Mesendoderm (in vitro differentiated cells): ENCODE measurements at regions not wholly inside any gene's neighbourhood (a gene's known extent, or its start where the extent isn't known, plus 50 kb on each side); places are given as distances from the start of the nearest gene placed in this dataset.

Source experiments
- DNase-seq: peaks from one replicate; pipeline ENCODE4 v3.0.0; 2013
- H2AK5ac ChIP-seq: 2 replicates; pipeline ENCODE4 v1.6.1; 2013; ENCODE audit warnings: low read length, inconsistent platforms
- H2BK120ac ChIP-seq: 2 replicates; pipeline ENCODE4 v1.6.1; 2013; ENCODE audit warnings: low read depth, mild to moderate bottlenecking, low read length, moderate library complexity, mixed read lengths
- H2BK15ac ChIP-seq: replicated peaks from 2 replicates; pipeline ENCODE4 v1.6.1; 2013; ENCODE audit warnings: low read depth, mild to moderate bottlenecking, moderate library complexity
- H2BK5ac ChIP-seq: 2 replicates; pipeline ENCODE4 v1.6.1; 2013; ENCODE audit warnings: low read length, inconsistent platforms
- H3K18ac ChIP-seq: 2 replicates; pipeline ENCODE4 v1.6.1; 2013; ENCODE audit warnings: mild to moderate bottlenecking, low read length, mixed read lengths
- H3K23ac ChIP-seq: one replicate; pipeline ENCODE4 v1.6.1; 2013; ENCODE audit warnings: low read length
- H3K27ac ChIP-seq: 2 replicates; pipeline ENCODE4 v1.5.1; 2013; ENCODE audit warnings: low read depth, mild to moderate bottlenecking, inconsistent platforms, low read length, moderate library complexity
- H3K27me3 ChIP-seq: 2 replicates; pipeline ENCODE4 v1.6.1; 2013; ENCODE audit warnings: low read length, control low read depth, mild to moderate bottlenecking, inconsistent platforms; ENCODE audit not compliant: insufficient read depth, poor library complexity
- H3K36me3 ChIP-seq: 2 replicates; pipeline ENCODE4 v1.6.1; 2013; ENCODE audit warnings: low read length, inconsistent platforms; ENCODE audit not compliant: control insufficient read depth, insufficient read depth
- H3K4ac ChIP-seq: one replicate; pipeline ENCODE4 v1.6.1; 2013; ENCODE audit warnings: low read depth, mild to moderate bottlenecking, low read length, moderate library complexity
- H3K4me1 ChIP-seq: 2 replicates; pipeline ENCODE4 v1.6.1; 2013; ENCODE audit warnings: low read depth, low read length, inconsistent platforms; ENCODE audit not compliant: control insufficient read depth
- H3K4me2 ChIP-seq: 2 replicates; pipeline ENCODE4 v1.6.1; 2013; ENCODE audit warnings: low read length
- H3K4me3 ChIP-seq: 2 replicates; pipeline ENCODE4 v1.5.1; 2013; ENCODE audit warnings: mild to moderate bottlenecking, low read length
- H3K56ac ChIP-seq: one replicate; pipeline ENCODE4 v1.6.1; 2013; ENCODE audit warnings: low read length
- H3K79me1 ChIP-seq: 2 replicates; pipeline ENCODE4 v1.6.1; 2013; ENCODE audit warnings: low read length, inconsistent platforms
- H3K79me2 ChIP-seq: 2 replicates; pipeline ENCODE4 v1.6.1; 2013; ENCODE audit warnings: mild to moderate bottlenecking, low read length; ENCODE audit not compliant: control insufficient read depth, insufficient read depth
- H3K9ac ChIP-seq: 2 replicates; pipeline ENCODE4 v1.6.1; 2013; ENCODE audit warnings: low read length, inconsistent platforms
- H4K5ac ChIP-seq: one replicate; pipeline ENCODE4 v1.6.1; 2013; ENCODE audit warnings: low read length
- H4K8ac ChIP-seq: one replicate; pipeline ENCODE4 v1.6.1; 2013; ENCODE audit warnings: low read depth, mild to moderate bottlenecking, control low read depth, low read length, moderate library complexity
- WGBS: extraction: QIAGEN DNeasy Blood & Tissue Kit; methylation state at CpG from one replicate; pipeline ENCODE4 v1.1.7; 2013; ENCODE audit warnings: low lambda C conversion rate, missing lambda C conversion rate; ENCODE audit not compliant: insufficient coverage; ENCODE audit errors: extremely low coverage; 5-methylcytosine and 5-hydroxymethylcytosine counted together

GRCh38 chr15:70501849-70502248, 261.5 kb downstream of the UACA start:
- Histone ChIP-seq H2BK120ac (no peak overlapping the region), H3K4ac (no peak overlapping the region), H3K18ac (no peak overlapping the region), H3K4me3 (no peak overlapping the region), H3K36me3 (no peaks in the 10 kb centered on the region), H3K4me1 (peaks cover 24% of the 10 kb centered on the region), H3K79me2 (no peaks in the 10 kb centered on the region), H3K79me1 (no peaks in the 10 kb centered on the region), H3K27ac (no peak overlapping the region), H3K27me3 (no peaks in the 10 kb centered on the region), H3K9ac (no peak overlapping the region), H4K8ac (no peak overlapping the region), H2BK5ac (no peak overlapping the region), H3K56ac (no peak overlapping the region), H3K4me2 (no peak overlapping the region), H2AK5ac (no peak overlapping the region), H2BK15ac (no peak overlapping the region), H4K5ac (no peak overlapping the region), H3K23ac (no peak overlapping the region)
- no CpG with 5 or more reads among the region's 4 CpGs for WGBS
- DNase-seq: no peak

GRCh38 chr15:70501121-70501727, 262.1 kb downstream of the UACA start:
- Histone ChIP-seq H3K79me1 (no peaks in the 10 kb centered on the region), H3K4me2 (no peak overlapping the region), H2BK15ac (no peak overlapping the region), H2BK120ac (no peak overlapping the region), H4K5ac (no peak overlapping the region), H3K4me1 (peaks cover 22% of the 10 kb centered on the region), H2BK5ac (no peak overlapping the region), H4K8ac (no peak overlapping the region), H3K18ac (no peak overlapping the region), H3K27me3 (no peaks in the 10 kb centered on the region), H3K79me2 (no peaks in the 10 kb centered on the region), H3K27ac (no peak overlapping the region), H3K23ac (no peak overlapping the region), H3K36me3 (no peaks in the 10 kb centered on the region), H3K4ac (no peak overlapping the region), H2AK5ac (no peak overlapping the region), H3K9ac (no peak overlapping the region), H3K4me3 (no peak overlapping the region), H3K56ac (no peak overlapping the region)
- no peak for DNase-seq
- WGBS: no CpG with 5 or more reads among the region's 8 CpGs

GRCh38 chr15:70499791-70500190, 263.6 kb downstream of the UACA start:
- H3K4me2 ChIP-seq: no peak overlapping the region
- WGBS: no CpG with 5 or more reads among the region's 4 CpGs
- no peak overlapping the region for H4K8ac ChIP-seq
- H3K23ac ChIP-seq: no peak overlapping the region
- no peak overlapping the region for H2BK15ac ChIP-seq
- no peaks in the 10 kb centered on the region for H3K27me3 ChIP-seq
- H2AK5ac ChIP-seq: no peak overlapping the region
- no peak overlapping the region for H3K27ac ChIP-seq
- H3K36me3 ChIP-seq: no peaks in the 10 kb centered on the region
- H3K4me1 ChIP-seq: peaks cover 9% of the 10 kb centered on the region
- H4K5ac ChIP-seq: no peak overlapping the region
- DNase-seq: no peak
- H3K79me2 ChIP-seq: no peaks in the 10 kb centered on the region
- H3K56ac ChIP-seq: no peak overlapping the region
- no peak overlapping the region for H3K9ac ChIP-seq
- no peaks in the 10 kb centered on the region for H3K79me1 ChIP-seq
- no peak overlapping the region for H3K18ac ChIP-seq
- no peak overlapping the region for H3K4me3 ChIP-seq
- H2BK120ac ChIP-seq: no peak overlapping the region
- H3K4ac ChIP-seq: no peak overlapping the region
- no peak overlapping the region for H2BK5ac ChIP-seq

- Histone ChIP-seq H3K4me3 (no peak overlapping the region), H2BK15ac (no peak overlapping the region), H4K5ac (no peak overlapping the region), H3K27ac (no peak overlapping the region), H3K4me1 (peaks cover 3% of the 10 kb centered on the region), H4K8ac (no peak overlapping the region), H3K9ac (no peak overlapping the region), H2BK120ac (no peak overlapping the region), H2AK5ac (no peak overlapping the region), H3K4me2 (no peak overlapping the region), H3K36me3 (no peaks in the 10 kb centered on the region), H3K4ac (no peak overlapping the region), H3K27me3 (no peaks in the 10 kb centered on the region), H3K23ac (no peak overlapping the region), H3K56ac (no peak overlapping the region), H3K79me2 (no peaks in the 10 kb centered on the region), H2BK5ac (no peak overlapping the region), H3K18ac (no peak overlapping the region), H3K79me1 (no peaks in the 10 kb centered on the region)
- no CpG with 5 or more reads among the region's 12 CpGs for WGBS
- no peak for DNase-seq
Observed at GRCh38 chr15:70498096-70498626, 265.2 kb downstream of the UACA start.

- no peak overlapping the region for H3K18ac ChIP-seq
- no peak overlapping the region for H3K23ac ChIP-seq
- no peak overlapping the region for H2BK5ac ChIP-seq
- no peak overlapping the region for H2BK15ac ChIP-seq
- no peaks in the 10 kb centered on the region for H3K79me1 ChIP-seq
- no peaks in the 10 kb centered on the region for H3K27me3 ChIP-seq
- no peak overlapping the region for H3K9ac ChIP-seq
- H3K4me1 ChIP-seq: peaks cover 3% of the 10 kb centered on the region
- no peak overlapping the region for H3K27ac ChIP-seq
- H3K79me2 ChIP-seq: no peaks in the 10 kb centered on the region
- H2BK120ac ChIP-seq: no peak overlapping the region
- H4K5ac ChIP-seq: no peak overlapping the region
- H3K4ac ChIP-seq: no peak overlapping the region
- no peak overlapping the region for H3K4me3 ChIP-seq
- no CpG with 5 or more reads among the region's 7 CpGs for WGBS
- H3K36me3 ChIP-seq: no peaks in the 10 kb centered on the region
- DNase-seq: no peak
- no peak overlapping the region for H4K8ac ChIP-seq
- H3K4me2 ChIP-seq: no peak overlapping the region
- no peak overlapping the region for H2AK5ac ChIP-seq
- H3K56ac ChIP-seq: no peak overlapping the region
Observed at GRCh38 chr15:70497661-70498060, 265.7 kb downstream of the UACA start.
